Astrocyte (in vitro differentiated cells and primary cell): ENCODE measurements at regions not wholly inside any gene's neighbourhood (a gene's known extent, or its start where the extent isn't known, plus 50 kb on each side); places are given as distances from the start of the nearest gene placed in this dataset.

Source experiments
- CTCF ChIP-seq: IDR thresholded peaks from 2 replicates; pipeline ENCODE4 v1.5.1; 2011; ENCODE audit warnings: low read depth, mild to moderate bottlenecking, inconsistent platforms, low read length, moderate library complexity; ENCODE audit not compliant: insufficient read depth
- EZH2 ChIP-seq: IDR thresholded peaks from 2 replicates; pipeline ENCODE4 v1.6.1; 2012; ENCODE audit warnings: mild to moderate bottlenecking, low read length, inconsistent platforms; ENCODE audit not compliant: insufficient read depth

GRCh38 chr9:89664010-89664409 is 59.2 kb downstream of the GADD45G start:
- TF ChIP-seq CTCF (no peak), EZH2 (no peak)
